GM21515 (cell line): ENCODE measurements at regions not wholly inside any gene's neighbourhood (a gene's known extent, or its start where the extent isn't known, plus 50 kb on each side); places are given as distances from the start of the nearest gene placed in this dataset.
"Not testable (repeated sequence)": the region's sequence is repeated elsewhere in the genome, so short reads cannot be mapped to it uniquely, and the experiment has no call there.

Source experiments
- ATAC-seq: cut with Tn5 transposase; IDR thresholded peaks from one replicate; pipeline ENCODE4 v1.9.1; 2021; ENCODE audit not compliant: unreplicated experiment

- no peak for ATAC-seq
Observed at GRCh38 chr4:19266566-19266965, 985.1 kb upstream of the SLIT2 start.

GRCh38 chr4:19262467-19262866, 989.2 kb upstream of the SLIT2 start:
- no peak for ATAC-seq

- ATAC-seq: no peak
Observed at GRCh38 chr4:19260346-19260745, 991.4 kb upstream of the SLIT2 start.

GRCh38 chr4:19259920-19260319, 991.8 kb upstream of the SLIT2 start:
- ATAC-seq: no peak

- no peak for ATAC-seq
Observed at GRCh38 chr4:19256823-19257222, 994.9 kb upstream of the SLIT2 start.

- no peak for ATAC-seq
Observed at GRCh38 chr4:19254486-19254885, 997.2 kb upstream of the SLIT2 start.

GRCh38 chr4:19248023-19248422, 1003.7 kb upstream of the SLIT2 start:
- ATAC-seq: no peak

GRCh38 chr4:19241895-19242294, 1009.8 kb upstream of the SLIT2 start:
- no peak for ATAC-seq

- no peak for ATAC-seq
Observed at GRCh38 chr4:19239565-19239964, 1012.1 kb upstream of the SLIT2 start.

GRCh38 chr4:19236473-19236872, 1015.2 kb upstream of the SLIT2 start:
- ATAC-seq: no peak

- ATAC-seq: no peak
Observed at GRCh38 chr4:19230906-19231545, 1020.7 kb upstream of the SLIT2 start.

GRCh38 chr4:19227701-19228100, 1024.0 kb upstream of the SLIT2 start:
- ATAC-seq: no peak

GRCh38 chr4:19224820-19225219, 1026.9 kb upstream of the SLIT2 start:
- no peak for ATAC-seq

- no peak for ATAC-seq
Observed at GRCh38 chr4:19216476-19216875, 1035.2 kb upstream of the SLIT2 start.

- no peak for ATAC-seq
Observed at GRCh38 chr4:19214591-19215186, 1037.0 kb upstream of the SLIT2 start.

GRCh38 chr4:19213388-19213787, 1038.3 kb upstream of the SLIT2 start:
- no peak for ATAC-seq

GRCh38 chr4:19205853-19206252, 1045.9 kb upstream of the SLIT2 start:
- no peak for ATAC-seq

- ATAC-seq: not testable (repeated sequence)
Observed at GRCh38 chr4:19197838-19198237, 1053.9 kb upstream of the SLIT2 start.

GRCh38 chr4:19195696-19196095, 1056.0 kb upstream of the SLIT2 start:
- no peak for ATAC-seq

- no peak for ATAC-seq
Observed at GRCh38 chr4:19194672-19195071, 1057.0 kb upstream of the SLIT2 start.

GRCh38 chr4:19193274-19193981, 1058.3 kb upstream of the SLIT2 start:
- no peak for ATAC-seq

GRCh38 chr4:19191979-19192650, 1059.6 kb upstream of the SLIT2 start:
- ATAC-seq: no peak
